ENCODE measurements at regions not wholly inside any gene's neighbourhood (a gene's known extent, or its start where the extent isn't known, plus 50 kb on each side); places are given as distances from the start of the nearest gene placed in this dataset.

DNA sequence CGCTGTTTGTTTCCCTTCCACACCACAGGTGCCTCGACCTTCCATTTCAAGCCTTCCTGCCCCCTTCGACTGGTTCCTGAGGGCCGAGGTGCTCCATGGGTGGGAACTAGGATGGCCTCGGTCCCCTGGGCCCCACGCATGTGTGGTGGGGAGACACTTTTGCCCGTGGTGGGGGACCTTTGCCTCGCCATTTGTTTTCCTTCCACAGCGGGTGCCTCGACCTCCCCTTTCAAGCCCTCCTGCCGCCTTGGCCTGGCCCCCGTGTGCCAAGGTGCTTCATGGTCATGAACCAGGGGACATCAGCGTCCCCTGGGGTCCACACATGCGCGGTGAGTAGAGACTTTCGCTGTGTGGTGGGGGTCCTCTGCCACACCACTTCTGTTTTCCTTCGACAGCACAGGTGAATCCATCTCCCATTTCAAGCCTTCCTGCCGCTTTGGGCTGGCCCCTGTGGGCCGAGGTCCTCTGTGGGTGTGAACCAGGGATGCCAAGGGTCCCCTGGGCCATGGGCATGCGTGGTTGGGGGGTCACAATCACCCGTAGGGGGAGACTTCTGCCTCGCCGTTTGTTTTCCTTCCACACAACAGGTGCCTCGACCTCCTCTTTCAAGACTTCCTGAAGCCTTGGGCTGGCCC, 364.4 kb downstream of the ALG10 start (continued):
- TF ChIP-seq, protein P1, sequence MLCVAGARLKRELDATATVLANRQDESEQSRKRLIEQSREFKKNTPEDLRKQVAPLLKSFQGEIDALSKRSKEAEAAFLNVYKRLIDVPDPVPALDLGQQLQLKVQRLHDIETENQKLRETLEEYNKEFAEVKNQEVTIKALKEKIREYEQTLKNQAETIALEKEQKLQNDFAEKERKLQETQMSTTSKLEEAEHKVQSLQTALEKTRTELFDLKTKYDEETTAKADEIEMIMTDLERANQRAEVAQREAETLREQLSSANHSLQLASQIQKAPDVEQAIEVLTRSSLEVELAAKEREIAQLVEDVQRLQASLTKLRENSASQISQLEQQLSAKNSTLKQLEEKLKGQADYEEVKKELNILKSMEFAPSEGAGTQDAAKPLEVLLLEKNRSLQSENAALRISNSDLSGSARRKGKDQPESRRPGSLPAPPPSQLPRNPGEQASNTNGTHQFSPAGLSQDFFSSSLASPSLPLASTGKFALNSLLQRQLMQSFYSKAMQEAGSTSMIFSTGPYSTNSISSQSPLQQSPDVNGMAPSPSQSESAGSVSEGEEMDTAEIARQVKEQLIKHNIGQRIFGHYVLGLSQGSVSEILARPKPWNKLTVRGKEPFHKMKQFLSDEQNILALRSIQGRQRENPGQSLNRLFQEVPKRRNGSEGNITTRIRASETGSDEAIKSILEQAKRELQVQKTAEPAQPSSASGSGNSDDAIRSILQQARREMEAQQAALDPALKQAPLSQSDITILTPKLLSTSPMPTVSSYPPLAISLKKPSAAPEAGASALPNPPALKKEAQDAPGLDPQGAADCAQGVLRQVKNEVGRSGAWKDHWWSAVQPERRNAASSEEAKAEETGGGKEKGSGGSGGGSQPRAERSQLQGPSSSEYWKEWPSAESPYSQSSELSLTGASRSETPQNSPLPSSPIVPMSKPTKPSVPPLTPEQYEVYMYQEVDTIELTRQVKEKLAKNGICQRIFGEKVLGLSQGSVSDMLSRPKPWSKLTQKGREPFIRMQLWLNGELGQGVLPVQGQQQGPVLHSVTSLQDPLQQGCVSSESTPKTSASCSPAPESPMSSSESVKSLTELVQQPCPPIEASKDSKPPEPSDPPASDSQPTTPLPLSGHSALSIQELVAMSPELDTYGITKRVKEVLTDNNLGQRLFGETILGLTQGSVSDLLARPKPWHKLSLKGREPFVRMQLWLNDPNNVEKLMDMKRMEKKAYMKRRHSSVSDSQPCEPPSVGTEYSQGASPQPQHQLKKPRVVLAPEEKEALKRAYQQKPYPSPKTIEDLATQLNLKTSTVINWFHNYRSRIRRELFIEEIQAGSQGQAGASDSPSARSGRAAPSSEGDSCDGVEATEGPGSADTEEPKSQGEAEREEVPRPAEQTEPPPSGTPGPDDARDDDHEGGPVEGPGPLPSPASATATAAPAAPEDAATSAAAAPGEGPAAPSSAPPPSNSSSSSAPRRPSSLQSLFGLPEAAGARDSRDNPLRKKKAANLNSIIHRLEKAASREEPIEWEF (IDR thresholded peaks at IDR 0.05; ENCODE audit: insufficient replicate concordance, low read depth, low read length), result no peak
- TF ChIP-seq, protein P2, sequence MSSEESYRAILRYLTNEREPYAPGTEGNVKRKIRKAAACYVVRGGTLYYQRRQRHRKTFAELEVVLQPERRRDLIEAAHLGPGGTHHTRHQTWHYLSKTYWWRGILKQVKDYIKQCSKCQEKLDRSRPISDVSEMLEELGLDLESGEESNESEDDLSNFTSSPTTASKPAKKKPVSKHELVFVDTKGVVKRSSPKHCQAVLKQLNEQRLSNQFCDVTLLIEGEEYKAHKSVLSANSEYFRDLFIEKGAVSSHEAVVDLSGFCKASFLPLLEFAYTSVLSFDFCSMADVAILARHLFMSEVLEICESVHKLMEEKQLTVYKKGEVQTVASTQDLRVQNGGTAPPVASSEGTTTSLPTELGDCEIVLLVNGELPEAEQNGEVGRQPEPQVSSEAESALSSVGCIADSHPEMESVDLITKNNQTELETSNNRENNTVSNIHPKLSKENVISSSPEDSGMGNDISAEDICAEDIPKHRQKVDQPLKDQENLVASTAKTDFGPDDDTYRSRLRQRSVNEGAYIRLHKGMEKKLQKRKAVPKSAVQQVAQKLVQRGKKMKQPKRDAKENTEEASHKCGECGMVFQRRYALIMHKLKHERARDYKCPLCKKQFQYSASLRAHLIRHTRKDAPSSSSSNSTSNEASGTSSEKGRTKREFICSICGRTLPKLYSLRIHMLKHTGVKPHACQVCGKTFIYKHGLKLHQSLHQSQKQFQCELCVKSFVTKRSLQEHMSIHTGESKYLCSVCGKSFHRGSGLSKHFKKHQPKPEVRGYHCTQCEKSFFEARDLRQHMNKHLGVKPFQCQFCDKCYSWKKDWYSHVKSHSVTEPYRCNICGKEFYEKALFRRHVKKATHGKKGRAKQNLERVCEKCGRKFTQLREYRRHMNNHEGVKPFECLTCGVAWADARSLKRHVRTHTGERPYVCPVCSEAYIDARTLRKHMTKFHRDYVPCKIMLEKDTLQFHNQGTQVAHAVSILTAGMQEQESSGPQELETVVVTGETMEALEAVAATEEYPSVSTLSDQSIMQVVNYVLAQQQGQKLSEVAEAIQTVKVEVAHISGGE (CRISPR knock-in tag; IDR thresholded peaks at IDR 0.05), result no peak
- TF ChIP-seq FOS (IDR thresholded peaks at IDR 0.05; ENCODE audit: borderline replicate concordance, extremely low read depth, insufficient read length), result no peak
- no peak for TF ChIP-seq HCFC1 (IDR thresholded peaks at IDR 0.05; ENCODE audit: low read length)
- no peak for TF ChIP-seq NFYA (IDR thresholded peaks at IDR 0.05; ENCODE audit: borderline replicate concordance, low read depth, low read length)
- no peak for TF ChIP-seq POLR2AphosphoS5 (IDR thresholded peaks at IDR 0.05; ENCODE audit: low read length)
- TF ChIP-seq ZNF24 (IDR thresholded peaks at IDR 0.05), result no peak
